ENCODE measurements at regions not wholly inside any gene's neighbourhood (a gene's known extent, or its start where the extent isn't known, plus 50 kb on each side); places are given as distances from the start of the nearest gene placed in this dataset.

DNA sequence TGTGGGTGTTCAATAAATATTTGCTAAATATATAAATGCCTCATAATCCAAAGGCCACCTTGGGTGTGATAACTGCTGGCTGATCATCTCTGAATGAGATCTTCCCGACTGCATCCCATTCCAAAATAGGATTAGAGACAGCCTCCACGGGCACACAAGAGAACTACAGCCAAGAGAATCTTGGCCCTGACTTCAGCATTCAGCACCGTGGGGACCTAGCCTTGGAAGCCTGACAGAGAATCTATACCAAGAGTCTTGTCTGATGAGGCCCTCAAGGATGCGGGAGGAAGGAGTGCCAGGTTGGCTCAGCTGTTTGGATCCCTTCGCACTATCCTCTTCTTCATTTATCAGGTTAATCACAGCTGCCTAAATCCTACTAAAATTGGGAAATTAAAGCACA, 85.8 kb downstream of the RBM43 start:
- DNase-seq (ENCODE audit: low spot score) = no peak
- Mint-ChIP-seq H3K27me3 (ENCODE audit: low read depth) (peaks cover 4% of the 10 kb centered on the region), H3K4me3 (ENCODE audit: low read depth) (no peak overlapping the region), H3K27ac (no peak overlapping the region), H3K9me3 (no peaks in the 10 kb centered on the region), H3K4me1 (ENCODE audit: low read depth) (no peaks in the 10 kb centered on the region), H3K36me3 (ENCODE audit: low read depth) (no peaks in the 10 kb centered on the region)
- intact Hi-C loops (cut with micrococcal nuclease) = no loop called here

DNA sequence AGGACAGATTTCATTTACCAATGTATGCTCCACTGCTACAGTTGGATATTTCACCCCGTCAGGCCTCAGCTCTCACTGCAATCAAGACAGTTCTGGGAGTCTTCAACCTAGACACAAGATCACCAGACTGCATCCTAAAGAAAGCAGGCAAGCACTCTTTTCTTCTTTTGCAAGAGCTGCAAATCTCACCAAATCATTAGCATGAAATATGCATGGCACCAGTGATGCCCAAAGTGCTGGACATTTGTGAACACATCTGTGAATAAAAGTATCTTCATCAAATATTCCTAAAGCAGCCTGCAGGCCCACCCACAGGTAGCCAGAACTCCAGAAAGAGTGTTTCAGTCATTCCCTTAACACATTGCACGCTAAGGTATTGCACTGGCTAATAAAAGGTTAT, 87.5 kb downstream of the RBM43 start:
- no peaks in the 10 kb centered on the region for H3K36me3 Mint-ChIP-seq (ENCODE audit: low read depth)
- H3K27me3 Mint-ChIP-seq (ENCODE audit: low read depth) = peaks cover 4% of the 10 kb centered on the region
- H3K27ac Mint-ChIP-seq = no peak overlapping the region
- H3K9me3 Mint-ChIP-seq = no peaks in the 10 kb centered on the region
- DNase-seq (ENCODE audit: low spot score) = no peak
- intact Hi-C loops (cut with micrococcal nuclease) = no loop called here
- no peaks in the 10 kb centered on the region for H3K4me1 Mint-ChIP-seq (ENCODE audit: low read depth)
- no peak overlapping the region for H3K4me3 Mint-ChIP-seq (ENCODE audit: low read depth)

DNA sequence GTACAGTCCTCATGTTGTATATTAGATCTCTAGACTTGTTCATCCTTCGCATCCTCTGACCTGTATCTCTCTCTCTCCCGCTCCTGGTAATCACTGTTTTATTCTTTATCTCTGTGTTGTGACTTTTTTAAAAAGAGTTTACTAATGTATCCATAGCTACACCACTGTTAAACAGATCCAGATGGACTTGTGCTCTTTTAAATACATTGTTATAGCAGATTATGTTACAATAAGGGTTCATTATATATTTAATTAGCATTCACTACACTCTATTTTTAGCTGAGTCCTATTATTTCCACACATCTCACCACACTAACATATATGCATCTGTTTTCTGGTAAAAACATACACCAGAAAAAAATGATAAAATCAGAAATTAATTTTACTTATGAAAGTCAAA, 90.5 kb downstream of the RBM43 start:
- peaks cover 4% of the 10 kb centered on the region for H3K27me3 Mint-ChIP-seq (ENCODE audit: low read depth)
- H3K4me1 Mint-ChIP-seq (ENCODE audit: low read depth) = no peaks in the 10 kb centered on the region
- H3K36me3 Mint-ChIP-seq (ENCODE audit: low read depth) = no peaks in the 10 kb centered on the region
- intact Hi-C loops (cut with micrococcal nuclease) = no loop called here
- no peaks in the 10 kb centered on the region for H3K9me3 Mint-ChIP-seq
- no peak overlapping the region for H3K4me3 Mint-ChIP-seq (ENCODE audit: low read depth)
- no peak overlapping the region for H3K27ac Mint-ChIP-seq
- DNase-seq (ENCODE audit: low spot score) = no peak

DNA sequence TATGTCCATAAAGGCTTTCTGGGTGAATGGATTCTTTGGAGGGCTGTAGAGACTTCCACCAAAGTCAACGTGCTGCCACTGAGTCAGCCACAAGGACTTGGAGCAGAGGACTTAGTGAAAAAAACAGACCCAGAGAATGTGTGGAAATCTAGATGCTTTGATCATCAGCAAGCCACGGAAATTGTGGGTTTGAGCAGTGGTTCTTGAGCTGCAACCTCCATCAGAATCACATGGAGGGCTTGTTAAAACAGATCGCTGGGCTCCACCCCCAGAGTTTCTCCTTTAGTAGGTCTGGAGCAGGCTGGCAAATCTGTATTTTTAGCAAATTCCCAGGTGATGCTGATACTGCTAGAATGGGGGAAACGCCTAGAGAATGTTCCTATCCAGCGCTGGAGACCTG, 95.3 kb downstream of the RBM43 start:
- H3K4me3 Mint-ChIP-seq (ENCODE audit: low read depth) = no peak overlapping the region
- intact Hi-C loops (cut with micrococcal nuclease) = no loop called here
- H3K27ac Mint-ChIP-seq = no peak overlapping the region
- H3K27me3 Mint-ChIP-seq (ENCODE audit: low read depth) = peaks cover 2% of the 10 kb centered on the region
- no peaks in the 10 kb centered on the region for H3K9me3 Mint-ChIP-seq
- DNase-seq (ENCODE audit: low spot score) = no peak
- no peaks in the 10 kb centered on the region for H3K36me3 Mint-ChIP-seq (ENCODE audit: low read depth)
- no peaks in the 10 kb centered on the region for H3K4me1 Mint-ChIP-seq (ENCODE audit: low read depth)

DNA sequence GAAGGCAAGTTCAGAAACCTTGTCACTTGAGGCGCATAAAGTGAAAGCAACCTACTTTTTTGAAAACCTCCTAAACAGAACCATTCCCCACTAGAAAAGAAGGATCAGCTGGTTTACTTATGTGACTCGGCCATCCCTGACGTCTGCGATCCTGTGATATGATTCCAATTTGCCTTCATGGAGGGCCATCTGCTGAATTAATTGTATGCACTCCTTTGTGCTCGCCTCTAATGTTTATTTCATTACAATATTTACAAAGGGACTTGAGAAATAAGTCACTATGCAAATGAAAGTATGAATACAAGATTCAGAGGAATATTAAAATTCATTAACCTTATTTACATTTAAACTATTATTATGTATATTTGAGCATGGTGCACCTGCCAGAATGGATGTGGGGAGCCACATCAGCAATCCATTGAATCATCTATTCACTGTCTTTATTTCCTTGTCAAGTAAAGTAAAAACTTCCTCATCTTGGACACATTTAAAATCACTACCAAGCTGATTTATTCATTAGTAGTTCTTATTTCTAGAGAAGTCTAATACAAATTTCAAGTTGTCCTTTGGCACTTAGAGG, 96.5 kb downstream of the RBM43 start:
- Mint-ChIP-seq H3K4me1 (ENCODE audit: low read depth) (no peaks in the 10 kb centered on the region), H3K4me3 (ENCODE audit: low read depth) (no peak overlapping the region), H3K27ac (no peak overlapping the region), H3K27me3 (ENCODE audit: low read depth) (peaks cover 3% of the 10 kb centered on the region), H3K36me3 (ENCODE audit: low read depth) (no peaks in the 10 kb centered on the region), H3K9me3 (no peaks in the 10 kb centered on the region)
- DNase-seq (ENCODE audit: low spot score) = no peak
- intact Hi-C loops (cut with micrococcal nuclease) = no loop called here

DNA sequence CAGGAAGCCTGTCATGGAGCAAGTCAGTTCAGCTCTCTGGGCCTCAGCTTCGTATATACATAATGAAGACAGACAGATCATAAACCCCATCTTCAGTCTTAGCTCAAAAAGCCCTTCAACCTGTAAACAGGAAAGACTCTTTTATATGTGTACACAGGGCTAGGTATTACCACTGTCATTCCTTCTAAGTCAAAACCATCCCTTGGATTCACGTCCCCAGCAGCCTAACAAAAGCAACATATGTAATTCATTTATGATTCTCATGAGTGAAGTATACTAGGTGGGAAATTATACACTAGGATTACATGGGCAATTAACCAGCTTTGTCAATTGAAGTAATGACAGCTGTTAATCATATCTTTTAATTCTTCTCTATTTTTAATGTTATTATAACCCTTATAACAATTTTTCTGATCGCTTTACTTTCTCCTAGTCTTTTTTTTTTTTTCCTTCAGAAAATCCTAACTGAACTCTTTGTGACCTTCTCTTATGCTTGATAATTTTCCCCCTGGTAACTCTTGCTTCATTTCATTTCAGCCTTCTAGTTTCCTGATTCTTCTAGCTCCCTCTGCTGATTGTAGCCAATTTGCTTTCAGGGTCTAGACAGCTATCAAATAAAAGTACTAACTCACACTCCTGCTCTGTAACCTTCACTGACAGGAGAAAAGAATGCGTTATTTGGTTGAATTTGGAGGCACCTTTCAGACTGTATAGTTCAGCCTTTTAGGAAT, 99.7 kb downstream of the RBM43 start:
- DNase-seq (ENCODE audit: low spot score) = no peak
- no peaks in the 10 kb centered on the region for H3K36me3 Mint-ChIP-seq (ENCODE audit: low read depth)
- H3K27me3 Mint-ChIP-seq (ENCODE audit: low read depth) = peaks cover 4% of the 10 kb centered on the region
- intact Hi-C loops (cut with micrococcal nuclease) = no loop called here
- no peaks in the 10 kb centered on the region for H3K4me1 Mint-ChIP-seq (ENCODE audit: low read depth)
- no peak overlapping the region for H3K27ac Mint-ChIP-seq
- no peak overlapping the region for H3K4me3 Mint-ChIP-seq (ENCODE audit: low read depth)
- H3K9me3 Mint-ChIP-seq = no peaks in the 10 kb centered on the region

DNA sequence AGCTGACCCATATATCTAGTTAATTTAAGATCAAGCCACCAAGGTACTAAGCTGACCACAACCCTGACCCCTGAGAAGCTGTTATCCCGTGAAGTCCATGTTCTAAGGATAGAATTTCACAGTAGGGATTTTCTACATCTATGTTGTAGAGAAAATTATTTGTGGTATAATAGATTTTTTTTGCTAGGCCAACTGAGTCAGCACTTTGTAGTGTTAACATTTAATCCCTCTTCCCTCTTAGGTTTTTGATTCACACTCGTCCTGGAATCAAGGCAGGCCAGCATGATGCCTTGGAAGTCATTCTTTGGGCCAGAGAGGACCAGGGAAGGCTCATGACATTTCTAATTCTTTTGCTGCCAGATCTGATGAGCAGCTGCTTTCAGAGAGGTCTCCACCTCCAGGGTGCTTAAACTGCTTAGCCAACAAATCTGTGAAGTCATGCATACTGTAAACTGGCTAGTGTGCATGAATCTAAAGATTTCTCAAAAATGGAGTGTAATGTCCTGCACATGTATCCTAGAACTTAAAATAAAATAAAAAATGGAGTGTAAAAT, 102.5 kb downstream of the RBM43 start:
- Mint-ChIP-seq H3K9me3 (no peaks in the 10 kb centered on the region), H3K4me1 (ENCODE audit: low read depth) (peaks cover 2% of the 10 kb centered on the region), H3K27ac (no peak overlapping the region), H3K36me3 (ENCODE audit: low read depth) (no peaks in the 10 kb centered on the region), H3K4me3 (ENCODE audit: low read depth) (no peak overlapping the region), H3K27me3 (ENCODE audit: low read depth) (peaks cover 6% of the 10 kb centered on the region)
- DNase-seq (ENCODE audit: low spot score) = no peak
- intact Hi-C loops (cut with micrococcal nuclease) = no loop called here

DNA sequence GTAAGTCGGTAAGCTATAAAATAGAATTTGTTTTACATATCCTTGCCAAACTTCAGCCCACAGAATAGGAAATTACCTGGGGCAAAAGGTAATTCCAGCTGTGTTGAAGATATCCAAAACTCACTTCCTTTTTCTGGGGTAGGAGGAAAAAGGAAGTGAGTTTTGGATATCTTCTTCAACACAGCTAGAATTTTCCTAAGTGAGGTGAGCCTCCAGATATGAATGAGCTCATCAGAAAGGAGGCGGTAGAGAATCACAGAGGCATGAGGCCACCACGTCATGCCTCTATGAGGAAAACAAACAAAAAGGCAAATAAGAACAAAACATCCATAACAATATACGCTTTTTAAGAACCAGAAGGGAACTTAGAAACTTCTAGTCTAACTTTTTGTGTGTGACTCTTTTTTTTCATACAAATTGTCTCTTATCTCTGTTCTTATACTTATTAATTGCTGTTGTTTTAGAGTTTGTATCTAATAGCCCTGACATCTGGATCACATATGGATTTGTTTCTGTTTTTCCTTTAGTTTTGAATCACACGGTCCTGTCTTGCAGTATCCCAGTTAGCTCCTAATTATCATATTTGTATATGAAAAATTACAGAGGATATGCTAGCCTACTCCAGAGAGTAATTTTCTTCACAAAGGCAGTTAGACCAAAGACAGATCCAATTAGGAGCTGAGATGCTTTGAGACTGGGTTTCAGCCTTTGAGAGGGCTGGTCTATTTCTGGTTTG, 104.5 kb downstream of the RBM43 start:
- intact Hi-C loops (cut with micrococcal nuclease) = no loop called here
- H3K4me3 Mint-ChIP-seq (ENCODE audit: low read depth) = no peak overlapping the region
- H3K36me3 Mint-ChIP-seq (ENCODE audit: low read depth) = no peaks in the 10 kb centered on the region
- no peak overlapping the region for H3K27ac Mint-ChIP-seq
- H3K4me1 Mint-ChIP-seq (ENCODE audit: low read depth) = peaks cover 2% of the 10 kb centered on the region
- H3K9me3 Mint-ChIP-seq = no peaks in the 10 kb centered on the region
- H3K27me3 Mint-ChIP-seq (ENCODE audit: low read depth) = peaks cover 11% of the 10 kb centered on the region
- no peak for DNase-seq (ENCODE audit: low spot score)

DNA sequence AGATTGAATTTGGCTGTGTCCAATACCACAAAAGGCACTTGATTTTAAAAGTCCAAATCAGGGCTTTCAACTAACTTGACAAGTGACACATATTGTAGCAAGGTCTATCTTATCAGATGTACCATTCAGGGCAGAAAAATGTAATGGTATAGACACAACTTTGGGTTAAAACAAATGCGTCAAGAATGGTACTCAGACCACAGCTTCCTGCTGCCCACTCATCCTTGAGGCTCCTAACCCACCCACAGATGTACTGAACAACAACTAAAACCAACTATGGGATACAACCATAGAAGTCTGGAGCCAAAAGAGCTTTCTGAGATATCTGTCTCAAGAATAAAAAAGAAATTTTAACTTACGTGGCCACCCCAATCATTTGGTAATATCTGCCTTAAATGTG, 105.2 kb downstream of the RBM43 start:
- Mint-ChIP-seq H3K36me3 (ENCODE audit: low read depth) (no peaks in the 10 kb centered on the region), H3K27me3 (ENCODE audit: low read depth) (peaks cover 11% of the 10 kb centered on the region), H3K4me1 (ENCODE audit: low read depth) (peaks cover 2% of the 10 kb centered on the region), H3K27ac (no peak overlapping the region), H3K9me3 (no peaks in the 10 kb centered on the region), H3K4me3 (ENCODE audit: low read depth) (no peak overlapping the region)
- DNase-seq (ENCODE audit: low spot score) = no peak
- intact Hi-C loops (cut with micrococcal nuclease) = no loop called here

DNA sequence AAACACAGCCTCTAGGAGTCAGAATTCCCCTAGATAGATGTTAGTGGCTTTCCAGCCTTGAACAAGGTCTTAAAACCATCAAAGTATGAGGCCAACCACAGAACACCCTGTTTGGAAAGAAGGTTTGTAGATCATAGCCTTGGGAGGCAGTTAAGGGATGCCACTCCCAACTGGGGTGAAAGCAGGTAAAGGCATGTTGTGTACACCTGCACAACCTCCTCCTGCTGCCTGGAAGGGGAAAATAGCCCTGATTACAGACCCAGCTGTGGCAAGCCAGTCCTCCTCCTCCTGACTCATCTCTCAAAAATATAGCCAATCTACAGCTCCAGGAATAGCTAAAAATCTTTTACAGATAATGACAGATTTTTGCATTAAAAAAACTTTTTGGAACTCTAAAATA, 108.1 kb downstream of the RBM43 start:
- Mint-ChIP-seq H3K27me3 (ENCODE audit: low read depth) (peaks cover 12% of the 10 kb centered on the region), H3K9me3 (no peaks in the 10 kb centered on the region), H3K36me3 (ENCODE audit: low read depth) (no peaks in the 10 kb centered on the region), H3K4me1 (ENCODE audit: low read depth) (peaks cover 2% of the 10 kb centered on the region), H3K27ac (no peak overlapping the region), H3K4me3 (ENCODE audit: low read depth) (no peak overlapping the region)
- intact Hi-C loops (cut with micrococcal nuclease) = no loop called here
- DNase-seq (ENCODE audit: low spot score) = no peak

DNA sequence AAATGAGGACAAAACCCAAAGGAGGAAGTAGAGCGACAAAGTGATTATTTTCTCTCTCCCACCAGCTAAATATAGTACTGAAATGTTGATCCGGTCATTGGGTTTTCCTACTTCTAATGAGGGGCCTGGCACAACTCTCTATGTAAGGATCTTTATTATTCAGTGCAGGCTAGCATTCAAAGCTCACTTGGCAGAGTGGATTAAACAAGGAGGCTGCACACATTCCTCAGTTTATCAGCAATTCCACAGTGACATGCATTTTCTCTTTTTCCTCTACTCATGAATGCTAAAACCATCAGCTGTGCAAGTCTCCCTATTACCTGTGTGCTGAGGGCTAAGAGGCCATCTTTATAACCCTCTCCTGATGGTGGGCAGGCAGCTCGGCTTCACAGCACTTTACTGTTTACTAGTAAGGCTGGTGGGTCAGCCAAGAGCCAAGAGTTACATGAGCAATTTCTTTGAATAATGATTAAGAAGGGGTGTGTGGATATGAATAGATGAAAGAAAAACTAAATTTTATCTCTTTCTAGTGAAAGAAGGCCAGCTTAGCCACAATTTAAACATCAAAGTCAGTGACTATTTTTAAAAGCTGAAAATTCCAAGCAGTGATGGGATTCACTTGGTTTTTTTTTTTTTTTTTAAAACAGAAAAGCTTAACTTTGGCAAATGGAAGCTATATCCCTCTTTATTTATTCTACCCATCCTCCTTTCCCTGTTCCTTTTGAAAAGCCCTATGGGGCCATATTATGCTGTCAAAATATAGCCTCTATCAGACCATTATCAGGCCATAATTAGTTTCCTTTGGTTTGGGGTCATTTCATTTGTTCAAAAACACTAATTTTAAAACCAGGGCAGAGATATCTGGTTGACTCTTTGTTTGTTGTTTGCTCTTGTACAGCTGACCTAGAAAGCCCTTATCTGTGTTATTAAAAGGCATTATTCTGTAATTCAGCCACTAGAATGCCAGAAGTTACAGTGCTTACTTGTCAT, 111.0 kb downstream of the RBM43 start:
- no peak overlapping the region for H3K27ac Mint-ChIP-seq
- no peaks in the 10 kb centered on the region for H3K36me3 Mint-ChIP-seq (ENCODE audit: low read depth)
- no peak for DNase-seq (ENCODE audit: low spot score)
- intact Hi-C loops (cut with micrococcal nuclease) = no loop called here
- no peaks in the 10 kb centered on the region for H3K9me3 Mint-ChIP-seq
- no peaks in the 10 kb centered on the region for H3K4me1 Mint-ChIP-seq (ENCODE audit: low read depth)
- peaks cover 12% of the 10 kb centered on the region for H3K27me3 Mint-ChIP-seq (ENCODE audit: low read depth)
- H3K4me3 Mint-ChIP-seq (ENCODE audit: low read depth) = no peak overlapping the region

DNA sequence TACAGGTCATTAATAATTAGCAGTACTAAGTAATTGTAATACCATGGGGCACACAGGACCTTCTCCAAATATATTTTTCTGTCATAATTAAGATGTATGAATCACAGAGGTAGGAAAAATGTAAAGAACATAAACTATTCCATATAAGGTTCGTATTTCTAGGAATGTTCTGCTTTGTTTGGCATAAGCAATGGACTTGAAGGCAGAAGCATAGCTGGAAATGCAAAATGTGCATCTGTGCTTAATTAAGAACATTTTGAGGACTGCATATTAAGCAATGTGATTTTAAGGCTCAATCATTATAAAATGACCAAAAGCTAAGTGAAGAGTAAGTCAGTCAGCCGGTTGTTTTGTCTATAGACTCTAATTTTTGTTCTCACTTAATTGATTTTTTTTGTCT, 123.2 kb downstream of the RBM43 start:
- intact Hi-C loops (cut with micrococcal nuclease) = no loop called here
- Mint-ChIP-seq H3K27me3 (ENCODE audit: low read depth) (no peaks in the 10 kb centered on the region), H3K27ac (no peak overlapping the region), H3K36me3 (ENCODE audit: low read depth) (no peaks in the 10 kb centered on the region), H3K4me1 (ENCODE audit: low read depth) (no peaks in the 10 kb centered on the region), H3K9me3 (no peaks in the 10 kb centered on the region), H3K4me3 (ENCODE audit: low read depth) (no peak overlapping the region)
- DNase-seq (ENCODE audit: low spot score) = no peak
